Breast epithelium (tissue), 3 donors: ENCODE measurements at regions not wholly inside any gene's neighbourhood (a gene's known extent, or its start where the extent isn't known, plus 50 kb on each side); places are given as distances from the start of the nearest gene placed in this dataset.

Source experiments
- POLR2A ChIP-seq: fragments of 450-650 bp; IDR thresholded peaks from one replicate; pipeline ENCODE4 v1.6.1; 2016; ENCODE audit warnings: antibody characterized with exemption, mild to moderate bottlenecking, moderate library complexity
- POLR2AphosphoS5 ChIP-seq, 3 donors: sonication (generic); formaldehyde crosslinking; IDR thresholded peaks; one replicate each; pipeline ENCODE4 v1.6.1; 2017; ENCODE audit warnings: antibody characterized with exemption in 3 of 3
- TF ChIP-seq, protein P1 (sequence below), 3 donors: fragments of 450-650 bp; IDR thresholded peaks; one replicate each; pipeline ENCODE4 v1.5.1; 2016 to 2017; ENCODE audit warnings: antibody characterized with exemption in 3 of 3, mild to moderate bottlenecking in 3 of 3, moderate library complexity in 3 of 3

DNA sequence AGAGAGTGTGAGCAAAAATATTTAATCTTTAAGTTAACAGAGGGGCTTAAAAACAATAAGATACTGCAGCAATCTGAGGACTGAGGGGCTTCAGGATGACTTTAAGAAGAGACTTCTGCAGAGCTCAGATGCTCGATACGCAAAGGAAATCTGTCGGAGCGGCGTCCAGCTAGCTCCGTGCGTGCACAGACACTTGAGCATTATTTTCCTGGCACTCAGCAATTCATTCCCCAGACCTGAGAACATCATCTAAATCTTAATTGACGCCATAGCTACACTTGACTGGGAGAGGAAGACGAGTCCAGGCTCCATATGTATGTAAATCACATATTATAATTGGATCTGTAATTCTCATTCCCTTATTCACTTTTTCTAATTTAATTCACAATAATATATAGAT lies 228.2 kb downstream of the SOD2 start:
- no peak for TF ChIP-seq POLR2A
- TF ChIP-seq, protein P1, sequence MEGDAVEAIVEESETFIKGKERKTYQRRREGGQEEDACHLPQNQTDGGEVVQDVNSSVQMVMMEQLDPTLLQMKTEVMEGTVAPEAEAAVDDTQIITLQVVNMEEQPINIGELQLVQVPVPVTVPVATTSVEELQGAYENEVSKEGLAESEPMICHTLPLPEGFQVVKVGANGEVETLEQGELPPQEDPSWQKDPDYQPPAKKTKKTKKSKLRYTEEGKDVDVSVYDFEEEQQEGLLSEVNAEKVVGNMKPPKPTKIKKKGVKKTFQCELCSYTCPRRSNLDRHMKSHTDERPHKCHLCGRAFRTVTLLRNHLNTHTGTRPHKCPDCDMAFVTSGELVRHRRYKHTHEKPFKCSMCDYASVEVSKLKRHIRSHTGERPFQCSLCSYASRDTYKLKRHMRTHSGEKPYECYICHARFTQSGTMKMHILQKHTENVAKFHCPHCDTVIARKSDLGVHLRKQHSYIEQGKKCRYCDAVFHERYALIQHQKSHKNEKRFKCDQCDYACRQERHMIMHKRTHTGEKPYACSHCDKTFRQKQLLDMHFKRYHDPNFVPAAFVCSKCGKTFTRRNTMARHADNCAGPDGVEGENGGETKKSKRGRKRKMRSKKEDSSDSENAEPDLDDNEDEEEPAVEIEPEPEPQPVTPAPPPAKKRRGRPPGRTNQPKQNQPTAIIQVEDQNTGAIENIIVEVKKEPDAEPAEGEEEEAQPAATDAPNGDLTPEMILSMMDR (IDR thresholded peaks at IDR 0.05): no peak
- TF ChIP-seq POLR2AphosphoS5 (IDR thresholded peaks at IDR 0.05): no peak
